Activated CD4-positive, alpha-beta T cell treated with anti-CD3 and anti-CD28 coated beads for 36 hours (primary cell): ENCODE measurements at regions not wholly inside any gene's neighbourhood (a gene's known extent, or its start where the extent isn't known, plus 50 kb on each side); places are given as distances from the start of the nearest gene placed in this dataset.
"Not testable (repeated sequence)": the region's sequence is repeated elsewhere in the genome, so short reads cannot be mapped to it uniquely, and the experiment has no call there.

ENCODE experiments used
- ATAC-seq: fragments of 200-7000 bp; cut with Tn5 transposase; one replicate; pipeline ENCODE4 v1.10.0; 2021; ENCODE audit warnings: mild to moderate bottlenecking, moderate library complexity
- CTCF ChIA-PET: fragments of 350-600 bp; sonication (Branson Sonifier 250); formaldehyde crosslinking; loops from one replicate; lab custom pipeline; 2021; ENCODE audit warnings: antibody characterized with exemption; lab: Charles Lee
- POLR2A ChIA-PET: fragments of 350-600 bp; sonication (Branson Sonifier 250); formaldehyde crosslinking; loops from one replicate; lab custom pipeline; 2021; ENCODE audit warnings: antibody characterized with exemption, inconsistent platforms; lab: Charles Lee
- DNase-seq: peaks from one replicate; pipeline ENCODE4 v3.0.0-alpha.2; 2020
- H3K27ac Mint-ChIP-seq: one replicate; pipeline ENCODE4 v1.8.0; 2021; ENCODE audit warnings: mixed read lengths
- H3K27me3 Mint-ChIP-seq: one replicate; pipeline ENCODE4 v1.8.0; 2021; ENCODE audit warnings: mixed read lengths
- H3K36me3 Mint-ChIP-seq: one replicate; pipeline ENCODE4 v1.8.0; 2021; ENCODE audit warnings: low read depth, mixed read lengths
- H3K4me1 Mint-ChIP-seq: one replicate; pipeline ENCODE4 v1.8.0; 2021; ENCODE audit warnings: mixed read lengths
- H3K4me3 Mint-ChIP-seq: one replicate; pipeline ENCODE4 v1.8.0; 2021; ENCODE audit warnings: mild to moderate bottlenecking, moderate library complexity, mixed read lengths
- H3K9me3 Mint-ChIP-seq: one replicate; pipeline ENCODE4 v1.8.0; 2021; ENCODE audit warnings: low read depth, mixed read lengths
- intact Hi-C, 2 experiments: fragments of 100-400 bp; cut with DNase I in 1 of 2; cut with micrococcal nuclease in 1 of 2; formaldehyde crosslinking; loops; one replicate each; pipeline versions ENCODE4 v1.14.2 to v1.15.1; 2022 to 2024; cut with DNase I, micrococcal nuclease

- H3K27ac Mint-ChIP-seq, POLR2A ChIA-PET, H3K27me3 Mint-ChIP-seq, ATAC-seq, CTCF ChIA-PET, H3K4me3 Mint-ChIP-seq, DNase-seq, intact Hi-C loops, H3K4me1 Mint-ChIP-seq, H3K36me3 Mint-ChIP-seq, H3K9me3 Mint-ChIP-seq: not testable (repeated sequence)
Measured at GRCh38 chrY:21744998-21745397, 149.3 kb downstream of the RBMY1D start.

GRCh38 chrY:21760243-21760642 lies 134.1 kb downstream of the RBMY1D start:
- intact Hi-C loops, H3K27me3 Mint-ChIP-seq, POLR2A ChIA-PET, H3K9me3 Mint-ChIP-seq, H3K4me3 Mint-ChIP-seq, H3K4me1 Mint-ChIP-seq, CTCF ChIA-PET, DNase-seq, ATAC-seq, H3K36me3 Mint-ChIP-seq, H3K27ac Mint-ChIP-seq: not testable (repeated sequence)

- H3K27ac Mint-ChIP-seq, H3K4me1 Mint-ChIP-seq, H3K9me3 Mint-ChIP-seq, H3K4me3 Mint-ChIP-seq, intact Hi-C loops, H3K36me3 Mint-ChIP-seq, POLR2A ChIA-PET, CTCF ChIA-PET, H3K27me3 Mint-ChIP-seq, DNase-seq: not testable (repeated sequence)
- peak; percentile 55 for ATAC-seq
Measured at GRCh38 chrY:21767824-21768223, 126.5 kb downstream of the RBMY1D start.

- H3K36me3 Mint-ChIP-seq, intact Hi-C loops, H3K27me3 Mint-ChIP-seq, CTCF ChIA-PET, ATAC-seq, H3K9me3 Mint-ChIP-seq, POLR2A ChIA-PET, H3K4me3 Mint-ChIP-seq, DNase-seq, H3K4me1 Mint-ChIP-seq, H3K27ac Mint-ChIP-seq: not testable (repeated sequence)
Measured at GRCh38 chrY:21782174-21782860, 112.0 kb downstream of the RBMY1D start.

- no peak for ATAC-seq
- POLR2A ChIA-PET = no interaction called here
- no peaks in the 10 kb centered on the region for H3K27me3 Mint-ChIP-seq
Measured at GRCh38 chrY:21813484-21814233, 80.7 kb downstream of the RBMY1D start.

GRCh38 chrY:21814491-21814890 lies 79.8 kb downstream of the RBMY1D start:
- ATAC-seq (no peak), DNase-seq (no peak)
- Mint-ChIP-seq H3K27me3 (no peaks in the 10 kb centered on the region), H3K27ac (no peak overlapping the region), H3K4me1 (no peaks in the 10 kb centered on the region), H3K4me3 (no peak overlapping the region), H3K9me3 (no peaks in the 10 kb centered on the region), H3K36me3 (no peaks in the 10 kb centered on the region)
- ChIA-PET CTCF (no interaction called here), POLR2A (no interaction called here)
- intact Hi-C loops = no loop called here

More at GRCh38 chrY:21813484-21814233, 80.7 kb downstream of the RBMY1D start:
- no peaks in the 10 kb centered on the region for H3K4me1 Mint-ChIP-seq
- H3K4me3 Mint-ChIP-seq = no peak overlapping the region
- no peaks in the 10 kb centered on the region for H3K36me3 Mint-ChIP-seq
- H3K9me3 Mint-ChIP-seq = no peaks in the 10 kb centered on the region
- intact Hi-C loops = no loop called here
- no peak overlapping the region for H3K27ac Mint-ChIP-seq
- DNase-seq = no peak
- CTCF ChIA-PET = no interaction called here

- intact Hi-C loops = no loop called here
- H3K27me3 Mint-ChIP-seq = no peaks in the 10 kb centered on the region
- DNase-seq = no peak
- no peak for ATAC-seq
- ChIA-PET CTCF (no interaction called here), POLR2A (no interaction called here)
- H3K4me3 Mint-ChIP-seq = no peak overlapping the region
- no peaks in the 10 kb centered on the region for H3K4me1 Mint-ChIP-seq
- no peak overlapping the region for H3K27ac Mint-ChIP-seq
- H3K9me3 Mint-ChIP-seq = no peaks in the 10 kb centered on the region
- no peaks in the 10 kb centered on the region for H3K36me3 Mint-ChIP-seq
Measured at GRCh38 chrY:21821881-21822280, 72.4 kb downstream of the RBMY1D start.

- ChIA-PET POLR2A (no interaction called here), CTCF (no interaction called here)
- Mint-ChIP-seq H3K4me3 (no peak overlapping the region), H3K36me3 (no peaks in the 10 kb centered on the region), H3K9me3 (no peaks in the 10 kb centered on the region), H3K27ac (no peak overlapping the region), H3K4me1 (no peaks in the 10 kb centered on the region), H3K27me3 (no peaks in the 10 kb centered on the region)
- intact Hi-C loops = no loop called here
- ATAC-seq (no peak), DNase-seq (no peak)
Measured at GRCh38 chrY:21827593-21827992, 66.7 kb downstream of the RBMY1D start.
